ENCODE measurements at regions not wholly inside any gene's neighbourhood (a gene's known extent, or its start where the extent isn't known, plus 50 kb on each side); places are given as distances from the start of the nearest gene placed in this dataset.

- intact Hi-C loops (cut with DNase I) = no loop called here
- DNase-seq = no peak
- Histone ChIP-seq H3K27ac (peak overlapping the region in 2 of 4 donors; percentile 50 to 59), H3K4me1 (peaks cover 0 to 25% (median 11%) of the 10 kb centered on the region in 4 donors), H3K36me3 (no peaks in the 10 kb centered on the region), H3K27me3 (no peaks in the 10 kb centered on the region), H3K4me3 (no peak overlapping the region), H3K9me3 (no peaks in the 10 kb centered on the region)
- 47 to 65% methylated on average over 3 of the region's 3 CpGs for WGBS, 2 donors
- TF ChIP-seq EP300 (IDR thresholded peaks at IDR 0.05) = no peak
- peak in 1 of 4 donors; percentile 21 for TF ChIP-seq POLR2AphosphoS5 (IDR thresholded peaks at IDR 0.05)
These were observed 591.4 kb downstream of the RNF144B start for GRCh38 chr6:18978337-18979128.

- H3K27me3 ChIP-seq = no peaks in the 10 kb centered on the region
- DNase-seq = no peak
- 84 to 89% methylated on average over 8 of the region's 8 CpGs for WGBS, 2 donors
- TF ChIP-seq EP300 (IDR thresholded peaks at IDR 0.05) (no peak), CTCF (IDR thresholded peaks at IDR 0.05) (no peak), POLR2AphosphoS5 (IDR thresholded peaks at IDR 0.05) (no peak), POLR2A (IDR thresholded peaks at IDR 0.05) (no peak)
- H3K4me1 ChIP-seq = peaks cover 0 to 6% (median under 1%) of the 10 kb centered on the region in 4 donors
- intact Hi-C loops (cut with DNase I) = no loop called here
- no peak overlapping the region for H3K4me3 ChIP-seq
- no peaks in the 10 kb centered on the region for H3K9me3 ChIP-seq
- no peak overlapping the region for H3K27ac ChIP-seq
- no peaks in the 10 kb centered on the region for H3K36me3 ChIP-seq
These were observed 597.9 kb downstream of the RNF144B start for GRCh38 chr6:18985061-18985460.

GRCh38 chr6:18985996-18986395 lies 598.8 kb downstream of the RNF144B start:
- intact Hi-C loops (cut with DNase I) = no loop called here
- no peaks in the 10 kb centered on the region for H3K36me3 ChIP-seq
- no peak overlapping the region for H3K27ac ChIP-seq
- TF ChIP-seq POLR2A (IDR thresholded peaks at IDR 0.05) = no peak
- TF ChIP-seq EP300 (IDR thresholded peaks at IDR 0.05) = no peak
- no peak for TF ChIP-seq CTCF (IDR thresholded peaks at IDR 0.05)
- no peak for TF ChIP-seq POLR2AphosphoS5 (IDR thresholded peaks at IDR 0.05)
- H3K27me3 ChIP-seq = no peaks in the 10 kb centered on the region
- H3K4me1 ChIP-seq = peaks cover 0 to 10% (median 3%) of the 10 kb centered on the region in 4 donors
- DNase-seq = no peak
- 74 to 86% methylated on average over 2 of the region's 2 CpGs for WGBS, 2 donors
- H3K4me3 ChIP-seq = no peak overlapping the region
- no peaks in the 10 kb centered on the region for H3K9me3 ChIP-seq

GRCh38 chr6:18988636-18989035 lies 601.5 kb downstream of the RNF144B start:
- Histone ChIP-seq H3K4me1 (peaks cover 0 to 6% (median 3%) of the 10 kb centered on the region in 4 donors), H3K9me3 (no peaks in the 10 kb centered on the region), H3K36me3 (no peaks in the 10 kb centered on the region), H3K4me3 (no peak overlapping the region), H3K27ac (no peak overlapping the region), H3K27me3 (no peaks in the 10 kb centered on the region)
- no peak for DNase-seq
- 75 to 83% methylated on average over 3 of the region's 3 CpGs for WGBS, 2 donors
- no peak for TF ChIP-seq POLR2AphosphoS5 (IDR thresholded peaks at IDR 0.05)
- TF ChIP-seq CTCF (IDR thresholded peaks at IDR 0.05) = no peak
- no peak for TF ChIP-seq POLR2A (IDR thresholded peaks at IDR 0.05)
- no peak for TF ChIP-seq EP300 (IDR thresholded peaks at IDR 0.05)
- intact Hi-C loops (cut with DNase I) = no loop called here

- H3K9me3 ChIP-seq = no peaks in the 10 kb centered on the region
- peaks cover 0 to 6% (median 3%) of the 10 kb centered on the region in 4 donors for H3K4me1 ChIP-seq
- H3K36me3 ChIP-seq = no peaks in the 10 kb centered on the region
- no peaks in the 10 kb centered on the region for H3K27me3 ChIP-seq
- intact Hi-C loops (cut with DNase I) = loop anchor here (10.0 kb wide), 2 partner anchors 864 to 1064 kb away; no protein-coding TSS in a partner anchor
- WGBS, 2 donors = 27 to 35% methylated on average over 24 of the region's 24 CpGs
- no peak overlapping the region for H3K27ac ChIP-seq
- DNase-seq = peak; percentile 77
- TF ChIP-seq CTCF (IDR thresholded peaks at IDR 0.05) (peak in 2 of 4 experiments; percentile 24 to 54), POLR2A (IDR thresholded peaks at IDR 0.05) (no peak), EP300 (IDR thresholded peaks at IDR 0.05) (no peak), POLR2AphosphoS5 (IDR thresholded peaks at IDR 0.05) (peak in 2 of 4 donors; percentile 35 to 42)
- H3K4me3 ChIP-seq = peak overlapping the region in 2 of 4 donors; percentile 10 to 20
These were observed 603.2 kb downstream of the RNF144B start for GRCh38 chr6:18990059-18990978.

All from sigmoid colon (tissue), 6 donors.